Progenitor cell of endocrine pancreas (in vitro differentiated cells): ENCODE measurements at regions not wholly inside any gene's neighbourhood (a gene's known extent, or its start where the extent isn't known, plus 50 kb on each side); places are given as distances from the start of the nearest gene placed in this dataset.

Experiments
- DNase-seq: peaks from one replicate; pipeline ENCODE4 v3.0.0; 2021; ENCODE audit warnings: low spot score; ENCODE audit not compliant: unreplicated experiment
- H3K27ac Mint-ChIP-seq: 2 replicates; pipeline ENCODE4 v1.8.0; 2021; ENCODE audit warnings: mild to moderate bottlenecking, moderate library complexity, mixed read lengths
- H3K27me3 Mint-ChIP-seq: 2 replicates; pipeline ENCODE4 v1.8.0; 2021; ENCODE audit warnings: mixed read lengths
- H3K36me3 Mint-ChIP-seq: 2 replicates; pipeline ENCODE4 v1.8.0; 2022; ENCODE audit warnings: mixed read lengths; ENCODE audit not compliant: insufficient read depth
- H3K4me1 Mint-ChIP-seq: 2 replicates; pipeline ENCODE4 v1.8.0; 2021; ENCODE audit warnings: low read depth, mixed read lengths
- H3K4me3 Mint-ChIP-seq: 2 replicates; pipeline ENCODE4 v1.8.0; 2021; ENCODE audit warnings: low read depth, mild to moderate bottlenecking, moderate library complexity, mixed read lengths
- H3K9me3 Mint-ChIP-seq: 2 replicates; pipeline ENCODE4 v1.8.0; 2021; ENCODE audit warnings: low read depth, mixed read lengths
- TF ChIP-seq, protein P1 (sequence below): fragments of 200-600 bp; sonication (generic); IDR thresholded peaks from one replicate; pipeline ENCODE4 v1.5.0; 2021; ENCODE audit warnings: antibody characterized with exemption, mild to moderate bottlenecking; ENCODE audit not compliant: unreplicated experiment

DNA sequence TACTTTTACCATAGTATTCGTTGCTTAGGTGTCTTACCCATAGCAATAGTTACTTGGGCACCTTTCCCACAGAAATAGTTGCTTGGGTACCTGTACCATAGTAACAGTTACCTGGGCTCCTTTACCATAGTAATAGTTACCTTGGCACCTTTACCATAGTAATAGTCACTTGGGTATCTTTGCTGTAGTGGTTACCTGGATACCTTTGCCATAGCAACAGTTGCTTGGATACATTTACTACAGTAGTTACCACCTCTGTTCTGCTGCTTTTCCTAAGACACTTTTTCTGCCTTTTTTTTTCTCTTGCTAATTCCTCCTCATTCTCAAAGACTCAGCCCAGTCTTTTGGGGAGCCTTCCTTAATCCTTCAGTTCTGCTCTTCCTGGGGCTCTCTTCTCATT, 272.8 kb upstream of the PUDP start:
- TF ChIP-seq, protein P1, sequence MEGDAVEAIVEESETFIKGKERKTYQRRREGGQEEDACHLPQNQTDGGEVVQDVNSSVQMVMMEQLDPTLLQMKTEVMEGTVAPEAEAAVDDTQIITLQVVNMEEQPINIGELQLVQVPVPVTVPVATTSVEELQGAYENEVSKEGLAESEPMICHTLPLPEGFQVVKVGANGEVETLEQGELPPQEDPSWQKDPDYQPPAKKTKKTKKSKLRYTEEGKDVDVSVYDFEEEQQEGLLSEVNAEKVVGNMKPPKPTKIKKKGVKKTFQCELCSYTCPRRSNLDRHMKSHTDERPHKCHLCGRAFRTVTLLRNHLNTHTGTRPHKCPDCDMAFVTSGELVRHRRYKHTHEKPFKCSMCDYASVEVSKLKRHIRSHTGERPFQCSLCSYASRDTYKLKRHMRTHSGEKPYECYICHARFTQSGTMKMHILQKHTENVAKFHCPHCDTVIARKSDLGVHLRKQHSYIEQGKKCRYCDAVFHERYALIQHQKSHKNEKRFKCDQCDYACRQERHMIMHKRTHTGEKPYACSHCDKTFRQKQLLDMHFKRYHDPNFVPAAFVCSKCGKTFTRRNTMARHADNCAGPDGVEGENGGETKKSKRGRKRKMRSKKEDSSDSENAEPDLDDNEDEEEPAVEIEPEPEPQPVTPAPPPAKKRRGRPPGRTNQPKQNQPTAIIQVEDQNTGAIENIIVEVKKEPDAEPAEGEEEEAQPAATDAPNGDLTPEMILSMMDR = no peak
- H3K36me3 Mint-ChIP-seq = no peaks in the 10 kb centered on the region
- H3K27me3 Mint-ChIP-seq = no peaks in the 10 kb centered on the region
- no peaks in the 10 kb centered on the region for H3K4me1 Mint-ChIP-seq
- no peaks in the 10 kb centered on the region for H3K9me3 Mint-ChIP-seq
- H3K4me3 Mint-ChIP-seq = no peak overlapping the region
- H3K27ac Mint-ChIP-seq = no peak overlapping the region
- no peak for DNase-seq

DNA sequence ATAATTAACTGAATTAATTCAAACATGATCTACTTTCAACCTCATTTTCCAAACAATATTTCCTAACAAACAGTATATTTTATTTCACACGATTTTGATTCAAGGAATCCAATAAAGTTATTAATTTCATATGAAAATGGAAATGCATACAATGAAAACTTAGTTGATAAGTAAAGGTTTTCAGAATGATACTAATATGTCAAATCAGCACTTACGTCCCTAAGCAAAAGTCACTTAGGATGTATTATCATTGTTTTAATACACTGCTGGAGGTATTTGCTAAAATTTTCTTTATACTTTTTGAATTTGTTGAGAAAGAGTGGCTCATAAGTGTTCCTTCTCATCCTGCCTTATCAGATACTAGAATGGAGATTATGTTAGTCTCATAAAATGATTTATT, 266.8 kb upstream of the PUDP start:
- DNase-seq = no peak
- TF ChIP-seq, protein P1 = no peak
- Mint-ChIP-seq H3K27ac (no peak overlapping the region), H3K27me3 (no peaks in the 10 kb centered on the region), H3K9me3 (peaks cover 6% of the 10 kb centered on the region), H3K36me3 (no peaks in the 10 kb centered on the region), H3K4me1 (no peaks in the 10 kb centered on the region), H3K4me3 (no peak overlapping the region)

DNA sequence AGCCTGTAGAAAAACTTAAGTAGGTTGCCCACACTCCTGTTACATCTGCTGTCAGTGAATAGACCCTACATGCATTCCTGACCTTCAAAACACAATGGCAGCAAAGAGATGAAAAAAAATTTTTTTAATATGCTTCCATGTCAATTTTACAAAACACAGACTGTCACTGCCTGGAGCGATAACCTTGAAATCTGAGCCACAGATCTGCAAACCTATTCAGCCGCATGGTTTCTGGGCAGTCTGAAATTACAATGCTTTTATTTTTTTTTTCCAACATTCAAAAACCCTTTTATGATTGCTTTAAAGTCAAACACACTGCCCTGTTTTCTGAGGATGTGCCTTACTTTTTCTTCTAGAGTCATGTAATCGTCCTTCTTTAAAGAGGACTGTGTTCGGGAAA, 264.9 kb upstream of the PUDP start:
- Mint-ChIP-seq H3K4me1 (no peaks in the 10 kb centered on the region), H3K36me3 (no peaks in the 10 kb centered on the region), H3K9me3 (peaks cover 6% of the 10 kb centered on the region), H3K27me3 (no peaks in the 10 kb centered on the region), H3K4me3 (no peak overlapping the region), H3K27ac (no peak overlapping the region)
- DNase-seq = no peak
- TF ChIP-seq, protein P1 = no peak

DNA sequence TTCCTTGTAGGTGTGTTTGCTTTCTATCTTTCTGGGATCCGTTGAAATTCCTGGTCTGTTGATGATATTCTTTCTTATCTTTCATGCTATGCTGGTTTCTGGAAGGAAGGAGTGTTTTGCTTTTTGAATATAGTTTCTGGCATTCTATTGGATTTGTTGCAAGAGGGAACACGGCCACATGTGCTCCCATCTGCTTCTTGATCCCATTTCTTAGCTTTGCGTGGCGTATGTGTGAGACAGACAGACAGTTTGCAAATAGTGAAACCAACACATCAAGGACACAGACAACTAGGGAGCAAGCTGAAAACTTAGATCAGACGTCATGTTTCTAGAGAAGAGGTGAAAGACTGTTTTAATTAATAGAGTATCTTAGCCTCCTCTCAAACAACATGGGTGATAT, 261.9 kb upstream of the PUDP start:
- Mint-ChIP-seq H3K36me3 (no peaks in the 10 kb centered on the region), H3K27ac (no peak overlapping the region), H3K9me3 (peaks cover 6% of the 10 kb centered on the region), H3K4me1 (no peaks in the 10 kb centered on the region), H3K4me3 (no peak overlapping the region), H3K27me3 (no peaks in the 10 kb centered on the region)
- no peak for DNase-seq
- TF ChIP-seq, protein P1 = no peak

DNA sequence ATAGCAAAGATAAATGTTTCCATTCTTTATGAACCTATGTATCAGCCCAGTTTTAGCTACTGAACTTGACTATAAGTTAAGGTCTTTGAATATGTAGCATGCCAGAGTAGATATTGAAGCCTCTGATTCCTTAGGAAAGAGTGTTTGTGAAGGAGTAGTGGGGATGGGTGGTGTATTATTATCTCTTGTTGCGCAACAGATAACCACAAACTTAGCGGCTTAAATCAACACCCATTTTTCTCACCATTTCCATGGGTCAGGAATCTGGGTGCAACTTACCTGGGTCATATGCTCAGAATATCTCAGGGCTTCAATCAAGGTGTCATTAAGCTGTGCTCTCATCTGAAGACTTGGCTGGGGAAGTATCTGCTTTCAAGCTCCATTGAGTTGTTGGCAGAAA, 251.4 kb upstream of the PUDP start:
- Mint-ChIP-seq H3K36me3 (no peaks in the 10 kb centered on the region), H3K9me3 (peaks cover 3% of the 10 kb centered on the region), H3K4me1 (no peaks in the 10 kb centered on the region), H3K27me3 (no peaks in the 10 kb centered on the region), H3K27ac (no peak overlapping the region), H3K4me3 (no peak overlapping the region)
- DNase-seq = no peak
- TF ChIP-seq, protein P1 = no peak
